SK-N-SH treated with all-trans-retinoic acid at 6 μM for 48 hours (cell line): ENCODE measurements at regions not wholly inside any gene's neighbourhood (a gene's known extent, or its start where the extent isn't known, plus 50 kb on each side); places are given as distances from the start of the nearest gene placed in this dataset.
A peak's percentile ranks its signal among the peaks of the same experiment; 100 is the strongest.

Source experiments
- ATAC-seq: fragments of 200-7000 bp; cut with Tn5 transposase; 3 replicates; pipeline ENCODE4 v1.9.1; 2020; ENCODE audit warnings: mild to moderate bottlenecking, moderate library complexity
- ARNTL ChIP-seq: fragments of 450-650 bp; formaldehyde crosslinking; IDR thresholded peaks from 2 replicates; pipeline ENCODE4 v1.5.0; 2020; ENCODE audit warnings: low read depth, mild to moderate bottlenecking, moderate library complexity, borderline replicate concordance
- CSDC2 ChIP-seq: fragments of 250-450 bp; sonication (Bioruptor Pico); IDR thresholded peaks from 2 replicates; pipeline ENCODE4 v1.5.0; 2020; ENCODE audit warnings: mild to moderate bottlenecking, moderate library complexity
- ESRRG ChIP-seq: fragments of 250-450 bp; sonication (Bioruptor Pico); IDR thresholded peaks from 2 replicates; pipeline ENCODE4 v1.6.1; 2021; ENCODE audit warnings: mild to moderate bottlenecking
- ISL1 ChIP-seq: fragments of 250-450 bp; sonication (Bioruptor Pico); IDR thresholded peaks from 2 replicates; pipeline ENCODE4 v2.1.2; 2022; ENCODE audit warnings: mild to moderate bottlenecking, moderate library complexity
- OSR1 ChIP-seq: fragments of 250-450 bp; sonication (Bioruptor Pico); IDR thresholded peaks from 2 replicates; pipeline ENCODE4 v1.8.0; 2022; ENCODE audit warnings: moderate library complexity, mild to moderate bottlenecking, inconsistent platforms
- PATZ1 ChIP-seq: fragments of 250-450 bp; sonication (Bioruptor Pico); IDR thresholded peaks from 2 replicates; pipeline ENCODE4 v1.8.0; 2020; ENCODE audit warnings: mild to moderate bottlenecking, moderate library complexity, borderline replicate concordance
- POU6F1 ChIP-seq: fragments of 250-450 bp; sonication (Bioruptor Pico); IDR thresholded peaks from 2 replicates; pipeline ENCODE4 v1.8.0; 2021; ENCODE audit warnings: low read depth, mild to moderate bottlenecking, moderate library complexity, borderline replicate concordance
- PPARA ChIP-seq: fragments of 250-450 bp; sonication (Bioruptor Pico); IDR thresholded peaks from 2 replicates; pipeline ENCODE4 v1.5.0; 2020; ENCODE audit warnings: mild to moderate bottlenecking, borderline replicate concordance
- RARB ChIP-seq: fragments of 250-450 bp; sonication (Bioruptor Pico); IDR thresholded peaks from 2 replicates; pipeline ENCODE4 v1.8.0; 2021; ENCODE audit warnings: mild to moderate bottlenecking, moderate library complexity
- SNAI2 ChIP-seq: fragments of 250-450 bp; sonication (Bioruptor Pico); IDR thresholded peaks from 2 replicates; pipeline ENCODE4 v1.5.0; 2020; ENCODE audit warnings: mild to moderate bottlenecking, moderate library complexity
- TCF4 ChIP-seq: fragments of 250-450 bp; sonication (Bioruptor Pico); IDR thresholded peaks from 2 replicates; pipeline ENCODE4 v1.8.0; 2021; ENCODE audit warnings: mild to moderate bottlenecking, moderate library complexity, borderline replicate concordance
- TOX ChIP-seq: fragments of 250-450 bp; sonication (Bioruptor Pico); IDR thresholded peaks from 2 replicates; pipeline ENCODE4 v1.8.0; 2021; ENCODE audit warnings: mild to moderate bottlenecking, moderate library complexity, borderline replicate concordance
- ZC3H10 ChIP-seq: fragments of 250-450 bp; sonication (Bioruptor Pico); IDR thresholded peaks from 2 replicates; pipeline ENCODE4 v1.5.1; 2021; ENCODE audit warnings: mild to moderate bottlenecking, moderate library complexity
- ZFP3 ChIP-seq: fragments of 250-450 bp; sonication (Bioruptor Pico); IDR thresholded peaks from 2 replicates; pipeline ENCODE4 v1.5.0; 2020; ENCODE audit warnings: mild to moderate bottlenecking, moderate library complexity
- ZNF565 ChIP-seq: fragments of 450-650 bp; formaldehyde crosslinking; conservative IDR thresholded peaks from 2 replicates; pipeline ENCODE4 v1.5.0; 2020; ENCODE audit warnings: low read depth, mild to moderate bottlenecking, moderate library complexity
- ZNF70 ChIP-seq: fragments of 450-650 bp; formaldehyde crosslinking; IDR thresholded peaks from 2 replicates; pipeline ENCODE4 v1.5.0; 2020; ENCODE audit warnings: mild to moderate bottlenecking, moderate library complexity
- ZNF8 ChIP-seq: fragments of 450-650 bp; formaldehyde crosslinking; IDR thresholded peaks from 2 replicates; pipeline ENCODE4 v1.5.0; 2020; ENCODE audit warnings: mild to moderate bottlenecking, moderate library complexity
- TF ChIP-seq, protein P1 (sequence below): fragments of 250-450 bp; sonication (Bioruptor Pico); IDR thresholded peaks from 2 replicates; pipeline ENCODE4 v1.5.1; 2021; ENCODE audit warnings: mild to moderate bottlenecking, moderate library complexity

DNA sequence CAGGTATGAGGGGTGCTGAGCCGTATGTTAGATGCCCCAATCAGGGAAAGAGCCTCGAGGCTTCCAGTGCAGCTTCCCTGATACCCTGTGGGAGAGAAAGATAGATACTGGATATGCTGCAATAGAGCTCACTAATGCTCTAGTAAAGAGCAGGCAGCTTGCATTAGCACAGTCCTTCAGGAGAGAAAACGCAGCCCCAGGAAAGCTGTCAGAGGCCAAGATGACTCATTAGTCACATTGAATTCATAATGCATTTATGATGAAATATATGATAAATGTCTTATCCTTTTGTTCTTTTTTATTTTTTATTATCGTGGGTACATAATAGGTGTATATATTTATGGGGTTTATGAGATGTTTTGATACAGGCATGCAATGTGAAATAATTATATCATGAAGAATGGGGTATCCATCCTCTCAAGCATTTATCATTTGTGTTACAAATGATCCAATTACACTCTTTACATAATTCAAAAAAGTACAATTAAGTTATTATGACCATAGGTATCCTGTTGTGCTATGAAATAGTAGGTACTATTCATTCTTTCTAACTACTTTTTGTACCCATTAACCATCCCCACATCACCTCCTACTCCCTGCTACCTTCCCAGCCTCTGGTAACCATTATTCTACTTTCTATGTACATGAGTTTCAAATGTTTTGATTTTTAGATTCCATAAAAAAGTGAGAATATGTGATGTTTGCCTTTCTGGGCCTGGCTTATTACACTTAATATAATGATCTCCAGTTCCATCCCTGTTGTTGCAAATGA, 94.5 kb upstream of the TOP3B start:
- TF ChIP-seq PATZ1 (CRISPR knock-in tag) (peak; percentile 30; the same call in 1 of the 2 replicates), TCF4 (CRISPR knock-in tag) (peak; percentile 40), ISL1 (CRISPR knock-in tag) (peak; percentile 89), OSR1 (CRISPR knock-in tag) (no peak), CSDC2 (CRISPR knock-in tag) (no peak), ZFP3 (0 out of 2 replicates have a peak, but pooled peaks have one; percentile 17), ZNF70 (CRISPR knock-in tag) (no peak)
- peak; percentile 84 for ATAC-seq

GRCh38 chr22:22076361-22076760, 93.8 kb upstream of the TOP3B start:
- ATAC-seq = peak; percentile 57
- TF ChIP-seq ISL1 (CRISPR knock-in tag) = peak; percentile 17; the same call in 1 of the 2 replicates
- no peak for TF ChIP-seq TCF4 (CRISPR knock-in tag)

DNA sequence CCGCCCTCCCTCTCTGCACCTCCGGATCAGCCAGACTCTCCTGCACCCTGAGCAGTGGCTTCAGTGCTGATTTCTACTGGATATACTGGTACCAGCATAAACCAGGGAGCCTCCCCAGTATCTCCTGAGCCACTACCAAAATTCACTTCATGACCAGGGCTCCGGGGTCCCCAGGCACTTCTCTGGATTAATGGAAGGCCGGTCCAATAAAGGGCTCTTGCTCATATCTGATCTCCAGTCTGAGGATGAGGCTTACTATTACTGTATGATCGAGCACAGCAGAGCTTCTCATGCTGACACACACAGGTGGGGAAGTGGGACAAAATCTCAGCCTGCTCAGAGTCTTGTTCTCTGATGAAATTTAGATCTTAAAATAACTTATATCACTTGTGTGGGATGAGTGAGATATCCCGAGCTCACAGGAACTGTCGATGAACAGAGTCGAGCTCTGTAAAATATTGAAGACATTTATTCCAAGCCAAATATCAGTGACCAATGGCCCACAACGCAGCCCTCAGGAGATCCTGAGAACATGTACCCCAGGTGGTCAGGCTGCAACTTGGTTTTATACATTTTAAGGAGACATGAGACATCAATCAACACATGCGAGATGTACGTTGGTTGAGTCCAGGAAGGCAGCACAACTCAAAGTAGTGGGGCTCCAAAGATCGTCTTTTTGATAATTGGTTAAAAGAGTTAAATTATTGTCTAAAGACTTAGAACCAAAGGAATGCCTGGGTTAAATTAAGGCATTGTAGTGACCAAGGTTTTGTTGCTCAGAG, 93.0 kb upstream of the TOP3B start:
- no peak for TF ChIP-seq ZNF8 (CRISPR knock-in tag)
- no peak for TF ChIP-seq ZNF565 (CRISPR knock-in tag)
- no peak for TF ChIP-seq RARB (CRISPR knock-in tag)
- TF ChIP-seq ISL1 (CRISPR knock-in tag) = no peak
- no peak for TF ChIP-seq POU6F1 (CRISPR knock-in tag)
- no peak for TF ChIP-seq ARNTL (CRISPR knock-in tag)
- no peak for TF ChIP-seq PATZ1 (CRISPR knock-in tag)
- TF ChIP-seq, all 23 proteins: peak for 0
- no peak for ATAC-seq

GRCh38 chr22:22074634-22075381, 92.2 kb upstream of the TOP3B start:
- ATAC-seq = no peak; the same call in 2 of the 3 replicates
- TF ChIP-seq, protein P1, sequence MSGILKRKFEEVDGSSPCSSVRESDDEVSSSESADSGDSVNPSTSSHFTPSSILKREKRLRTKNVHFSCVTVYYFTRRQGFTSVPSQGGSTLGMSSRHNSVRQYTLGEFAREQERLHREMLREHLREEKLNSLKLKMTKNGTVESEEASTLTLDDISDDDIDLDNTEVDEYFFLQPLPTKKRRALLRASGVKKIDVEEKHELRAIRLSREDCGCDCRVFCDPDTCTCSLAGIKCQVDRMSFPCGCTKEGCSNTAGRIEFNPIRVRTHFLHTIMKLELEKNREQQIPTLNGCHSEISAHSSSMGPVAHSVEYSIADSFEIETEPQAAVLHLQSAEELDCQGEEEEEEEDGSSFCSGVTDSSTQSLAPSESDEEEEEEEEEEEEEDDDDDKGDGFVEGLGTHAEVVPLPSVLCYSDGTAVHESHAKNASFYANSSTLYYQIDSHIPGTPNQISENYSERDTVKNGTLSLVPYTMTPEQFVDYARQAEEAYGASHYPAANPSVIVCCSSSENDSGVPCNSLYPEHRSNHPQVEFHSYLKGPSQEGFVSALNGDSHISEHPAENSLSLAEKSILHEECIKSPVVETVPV (CRISPR knock-in tag) = no peak
- TF ChIP-seq CSDC2 (CRISPR knock-in tag) (no peak), PATZ1 (CRISPR knock-in tag) (no peak), ZNF70 (CRISPR knock-in tag) (no peak), ISL1 (CRISPR knock-in tag) (no peak), ZNF8 (CRISPR knock-in tag) (no peak), SNAI2 (CRISPR knock-in tag) (no peak), ZC3H10 (CRISPR knock-in tag) (no peak), PPARA (CRISPR knock-in tag) (no peak), TOX (CRISPR knock-in tag) (no peak), ZFP3 (no peak), ESRRG (CRISPR knock-in tag) (no peak), TCF4 (CRISPR knock-in tag) (no peak), OSR1 (CRISPR knock-in tag) (no peak), ARNTL (CRISPR knock-in tag) (no peak)
